Fibroblast of pulmonary artery (primary cell): ENCODE measurements at regions not wholly inside any gene's neighbourhood (a gene's known extent, or its start where the extent isn't known, plus 50 kb on each side); places are given as distances from the start of the nearest gene placed in this dataset.

Experiments used
- DNase-seq: peaks from one replicate; pipeline ENCODE4 v3.0.0-alpha.2; 2010; ENCODE audit warnings: low read depth
- H3K4me3 ChIP-seq: replicated peaks from 2 replicates; pipeline ENCODE4 v1.5.1; 2011; ENCODE audit warnings: low read depth, mild to moderate bottlenecking, control low read depth, low read length, moderate library complexity
- TF ChIP-seq, protein P1 (sequence below): IDR thresholded peaks from 2 replicates; pipeline ENCODE4 v1.5.1; 2011; ENCODE audit warnings: mild to moderate bottlenecking, control low read depth, low read length, inconsistent platforms; ENCODE audit errors: missing control alignments

DNA sequence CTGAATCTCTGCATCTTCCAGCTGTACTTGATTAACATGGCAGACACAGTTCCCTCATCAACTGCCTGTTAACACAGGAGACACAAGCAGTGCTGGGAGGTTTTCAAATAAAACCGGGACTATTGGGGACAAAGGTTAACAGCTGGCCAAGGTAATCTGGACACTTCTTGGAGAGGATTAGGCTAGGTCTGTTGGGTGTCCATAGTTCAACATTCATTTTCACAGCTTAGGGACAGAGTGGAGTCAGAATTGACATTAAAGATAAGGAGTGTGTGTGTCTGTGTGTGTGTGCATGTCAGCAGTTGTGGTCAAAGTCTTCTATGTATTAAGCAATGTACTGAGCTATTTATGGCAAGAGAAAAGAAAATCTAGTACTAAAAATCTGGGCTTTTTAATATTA lies 216.2 kb downstream of the MED10 start:
- DNase-seq = no peak
- TF ChIP-seq, protein P1, sequence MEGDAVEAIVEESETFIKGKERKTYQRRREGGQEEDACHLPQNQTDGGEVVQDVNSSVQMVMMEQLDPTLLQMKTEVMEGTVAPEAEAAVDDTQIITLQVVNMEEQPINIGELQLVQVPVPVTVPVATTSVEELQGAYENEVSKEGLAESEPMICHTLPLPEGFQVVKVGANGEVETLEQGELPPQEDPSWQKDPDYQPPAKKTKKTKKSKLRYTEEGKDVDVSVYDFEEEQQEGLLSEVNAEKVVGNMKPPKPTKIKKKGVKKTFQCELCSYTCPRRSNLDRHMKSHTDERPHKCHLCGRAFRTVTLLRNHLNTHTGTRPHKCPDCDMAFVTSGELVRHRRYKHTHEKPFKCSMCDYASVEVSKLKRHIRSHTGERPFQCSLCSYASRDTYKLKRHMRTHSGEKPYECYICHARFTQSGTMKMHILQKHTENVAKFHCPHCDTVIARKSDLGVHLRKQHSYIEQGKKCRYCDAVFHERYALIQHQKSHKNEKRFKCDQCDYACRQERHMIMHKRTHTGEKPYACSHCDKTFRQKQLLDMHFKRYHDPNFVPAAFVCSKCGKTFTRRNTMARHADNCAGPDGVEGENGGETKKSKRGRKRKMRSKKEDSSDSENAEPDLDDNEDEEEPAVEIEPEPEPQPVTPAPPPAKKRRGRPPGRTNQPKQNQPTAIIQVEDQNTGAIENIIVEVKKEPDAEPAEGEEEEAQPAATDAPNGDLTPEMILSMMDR = no peak
- no peak overlapping the region for H3K4me3 ChIP-seq

DNA sequence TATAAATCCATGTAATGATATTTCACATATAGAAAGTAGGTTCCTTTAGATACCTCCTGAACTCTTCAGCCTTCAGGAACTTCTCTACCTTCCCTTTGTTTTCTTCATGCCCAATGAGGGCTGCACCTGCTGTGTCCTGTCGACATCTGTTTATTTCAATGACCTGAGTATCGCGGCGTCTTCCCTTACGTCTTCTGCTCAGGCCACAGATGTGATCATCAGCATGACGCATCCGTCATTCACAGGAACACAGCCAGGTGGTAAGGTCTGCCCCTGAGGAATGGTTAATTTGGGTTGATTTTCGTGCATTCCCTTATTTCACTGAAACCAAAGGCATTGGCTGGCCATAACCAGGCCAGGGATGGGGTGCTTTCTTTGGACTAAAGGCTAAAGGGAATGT lies 217.1 kb downstream of the MED10 start:
- TF ChIP-seq, protein P1 = no peak
- DNase-seq = no peak
- no peak overlapping the region for H3K4me3 ChIP-seq

DNA sequence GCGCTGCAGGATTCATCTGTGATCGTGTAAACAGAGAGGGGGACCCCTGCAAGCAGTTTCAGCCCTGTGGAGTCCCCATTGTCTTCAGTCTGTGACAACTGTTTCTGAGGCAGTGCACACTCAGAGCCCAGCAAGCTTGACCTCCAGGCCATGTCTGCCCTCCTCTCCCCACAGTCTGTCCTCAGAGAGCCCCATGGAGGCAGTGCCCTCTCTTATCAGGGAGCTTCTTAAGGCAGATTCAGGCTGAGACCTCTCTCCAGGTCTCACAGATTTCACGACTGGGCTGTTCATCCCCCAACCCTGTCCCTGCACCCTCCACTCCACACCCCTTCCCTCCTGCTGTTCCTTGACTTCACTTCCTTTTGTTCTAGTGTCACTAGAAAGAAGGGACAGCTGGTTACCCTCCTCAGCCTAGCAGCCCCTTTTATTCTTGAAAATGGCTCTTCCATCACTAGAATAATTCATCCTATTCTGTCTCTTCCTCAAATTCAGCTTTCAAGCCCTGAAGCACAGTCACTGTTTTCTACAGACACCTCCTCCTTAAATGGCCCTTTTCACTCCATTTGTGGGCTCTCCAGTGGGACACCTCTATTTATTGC lies 218.4 kb downstream of the MED10 start:
- no peak overlapping the region for H3K4me3 ChIP-seq
- TF ChIP-seq, protein P1 = no peak
- no peak for DNase-seq

DNA sequence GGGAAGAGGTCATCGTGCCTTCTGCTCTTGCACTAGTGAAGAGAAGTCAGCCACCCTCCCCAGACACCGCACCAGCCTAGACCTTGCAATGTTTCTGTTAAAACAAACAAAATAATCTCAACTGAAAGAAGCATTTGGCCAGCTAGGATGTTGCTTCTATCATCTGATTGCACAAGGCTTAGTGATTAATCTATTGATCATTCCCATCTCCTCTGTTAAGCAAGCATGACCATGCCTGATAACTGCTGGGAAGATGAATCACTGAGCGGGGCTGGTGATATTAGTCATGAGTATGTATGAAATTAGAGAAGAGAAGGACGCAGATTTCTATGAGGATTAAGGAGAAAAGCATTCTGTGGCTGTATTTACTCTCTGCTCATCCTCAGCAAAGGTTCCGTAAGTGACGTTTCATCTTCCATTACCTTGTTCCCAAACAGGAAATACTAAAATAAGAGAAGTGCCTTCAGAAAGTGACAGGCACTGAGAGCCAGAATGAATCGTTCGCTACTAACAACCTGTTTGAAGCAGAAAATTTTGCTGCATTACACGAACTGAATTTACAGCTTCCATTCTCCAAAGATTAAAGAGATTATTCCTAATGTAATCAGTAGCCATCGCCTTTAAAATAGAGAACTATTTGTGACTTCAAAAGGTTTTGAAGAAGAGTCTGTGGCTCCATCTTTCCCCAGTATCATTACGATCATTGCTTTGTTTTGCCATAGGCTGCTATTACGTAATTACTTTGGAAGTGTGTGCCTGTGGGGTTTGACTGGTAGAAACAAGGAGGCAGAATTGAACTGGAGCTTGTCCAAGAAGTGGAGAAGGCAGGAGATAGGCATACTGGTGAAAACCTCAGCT lies 219.1 kb downstream of the MED10 start:
- TF ChIP-seq, protein P1 = no peak
- no peak overlapping the region for H3K4me3 ChIP-seq
- peak; percentile 20 for DNase-seq

DNA sequence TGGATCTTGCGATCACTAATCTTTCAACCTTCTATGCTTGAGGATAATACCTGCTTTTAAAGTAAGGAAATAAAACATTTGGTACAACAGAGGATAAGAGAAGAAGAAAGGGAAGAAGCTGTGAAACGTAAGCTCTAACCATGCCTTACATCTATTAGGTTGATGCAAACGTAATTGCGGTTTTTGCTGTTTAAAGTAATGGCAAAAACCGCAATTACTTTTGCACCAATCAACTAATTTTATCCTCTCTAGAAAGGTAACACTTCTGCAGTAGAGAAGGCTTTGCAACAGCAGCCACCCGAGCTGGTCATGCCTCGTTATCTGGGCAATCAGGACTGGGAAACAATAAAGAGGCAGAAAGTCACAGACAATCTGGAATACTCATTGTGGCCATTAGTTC lies 224.1 kb downstream of the MED10 start:
- no peak for DNase-seq
- TF ChIP-seq, protein P1 = no peak
- H3K4me3 ChIP-seq = no peak overlapping the region

DNA sequence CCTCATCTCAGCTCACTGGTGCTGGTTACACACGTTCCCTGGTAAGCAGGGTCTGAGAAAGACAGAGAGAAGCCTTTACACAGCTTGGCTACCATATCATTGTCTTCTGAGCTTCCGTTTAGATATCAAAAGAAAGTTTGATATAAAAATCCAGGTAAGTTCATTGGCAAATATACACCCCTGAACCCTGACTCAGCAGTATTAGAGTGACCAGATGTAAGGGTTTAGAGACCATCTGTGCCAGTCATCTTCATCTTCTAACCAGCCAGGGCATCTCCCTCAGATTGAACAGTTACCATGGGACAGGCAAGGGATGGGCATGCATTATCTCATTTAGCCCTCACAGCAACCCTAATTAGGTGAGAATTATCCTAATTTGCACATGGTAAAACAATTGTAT lies 232.1 kb downstream of the MED10 start:
- DNase-seq = no peak
- TF ChIP-seq, protein P1 = no peak

More for the DNA sequence above, 232.1 kb downstream of the MED10 start:
- no peak overlapping the region for H3K4me3 ChIP-seq
